VCaP (cell line): ENCODE measurements at regions not wholly inside any gene's neighbourhood (a gene's known extent, or its start where the extent isn't known, plus 50 kb on each side); places are given as distances from the start of the nearest gene placed in this dataset.
"Not testable (repeated sequence)": the region's sequence is repeated elsewhere in the genome, so short reads cannot be mapped to it uniquely, and the experiment has no call there.

Source experiments
- H3K27ac ChIP-seq: fragments of 450-650 bp; 2 replicates; pipeline ENCODE4 v1.5.1; 2017
- CTCF ChIP-seq: fragments of 450-650 bp; conservative IDR thresholded peaks from 2 replicates; pipeline ENCODE4 v1.5.1; 2017; ENCODE audit warnings: mild to moderate bottlenecking, moderate library complexity

- H3K27ac ChIP-seq, result no peak overlapping the region
- no peak for TF ChIP-seq CTCF
Measured at GRCh38 chr7:82672078-82672477, 228.5 kb upstream of the CACNA2D1 start.

GRCh38 chr7:82669141-82669540 lies 225.6 kb upstream of the CACNA2D1 start:
- TF ChIP-seq CTCF, result no peak
- H3K27ac ChIP-seq, result no peak overlapping the region

- H3K27ac ChIP-seq, result no peak overlapping the region
- TF ChIP-seq CTCF, result no peak
Measured at GRCh38 chr7:82668676-82669075, 225.1 kb upstream of the CACNA2D1 start.

GRCh38 chr7:82665966-82666507 lies 222.5 kb upstream of the CACNA2D1 start:
- TF ChIP-seq CTCF, result no peak
- no peak overlapping the region for H3K27ac ChIP-seq

- H3K27ac ChIP-seq, result no peak overlapping the region
- TF ChIP-seq CTCF, result no peak
Measured at GRCh38 chr7:82655965-82656364, 212.4 kb upstream of the CACNA2D1 start.

GRCh38 chr7:82650095-82650494 lies 206.5 kb upstream of the CACNA2D1 start:
- not testable (repeated sequence) for H3K27ac ChIP-seq

- no peak for TF ChIP-seq CTCF
- no peak overlapping the region for H3K27ac ChIP-seq
Measured at GRCh38 chr7:82633592-82633991, 190.0 kb upstream of the CACNA2D1 start.

- no peak for TF ChIP-seq CTCF
- no peak overlapping the region for H3K27ac ChIP-seq
Measured at GRCh38 chr7:82631998-82632397, 188.4 kb upstream of the CACNA2D1 start.
